Fibroblast of villous mesenchyme (primary cell): ENCODE measurements at regions not wholly inside any gene's neighbourhood (a gene's known extent, or its start where the extent isn't known, plus 50 kb on each side); places are given as distances from the start of the nearest gene placed in this dataset.

Experiments
- DNase-seq: peaks from one replicate; pipeline ENCODE4 v3.0.0-alpha.2; 2010; ENCODE audit warnings: low read depth
- H3K4me3 ChIP-seq: 2 replicates; pipeline ENCODE4 v1.5.1; 2011; ENCODE audit warnings: low read depth, mild to moderate bottlenecking, low read length
- CTCF ChIP-seq: IDR thresholded peaks from 2 replicates; pipeline ENCODE4 v1.5.1; 2012; ENCODE audit warnings: low read depth, mild to moderate bottlenecking, low read length; ENCODE audit not compliant: insufficient read depth

- H3K4me3 ChIP-seq = no peak overlapping the region
- DNase-seq = no peak
- TF ChIP-seq CTCF = no peak
Observed at GRCh38 chr1:198876371-198876871, 237.6 kb downstream of the PTPRC start.

GRCh38 chr1:198878566-198878965 lies 239.7 kb downstream of the PTPRC start:
- H3K4me3 ChIP-seq = no peak overlapping the region
- DNase-seq = no peak
- TF ChIP-seq CTCF = no peak

GRCh38 chr1:198879711-198880306 lies 241.0 kb downstream of the PTPRC start:
- DNase-seq = no peak
- H3K4me3 ChIP-seq = no peak overlapping the region
- TF ChIP-seq CTCF = no peak

GRCh38 chr1:198880397-198880796 lies 241.6 kb downstream of the PTPRC start:
- H3K4me3 ChIP-seq = no peak overlapping the region
- no peak for TF ChIP-seq CTCF
- peak; percentile 76 for DNase-seq

GRCh38 chr1:198880818-198881597 lies 242.2 kb downstream of the PTPRC start:
- no peak for TF ChIP-seq CTCF
- no peak overlapping the region for H3K4me3 ChIP-seq
- peak; percentile 96 for DNase-seq

- TF ChIP-seq CTCF = no peak
- H3K4me3 ChIP-seq = no peak overlapping the region
- DNase-seq = no peak
Observed at GRCh38 chr1:198883184-198883583, 244.3 kb downstream of the PTPRC start.
